Occipital lobe (tissue), 1 donor: ENCODE measurements at regions not wholly inside any gene's neighbourhood (a gene's known extent, or its start where the extent isn't known, plus 50 kb on each side); places are given as distances from the start of the nearest gene placed in this dataset.

Experiments
- DNase-seq: peaks from one replicate; lab custom pipeline; 2025; lab: John Stamatoyannopoulos, UW

- no peak for DNase-seq
Observed at GRCh38 chr1:163799190-163799805, 477.5 kb downstream of the NUF2 start.

GRCh38 chr1:163807331-163808049 is 485.7 kb downstream of the NUF2 start:
- DNase-seq: no peak

- DNase-seq: no peak
Observed at GRCh38 chr1:163813251-163813650, 491.5 kb downstream of the NUF2 start.

- DNase-seq: no peak
Observed at GRCh38 chr1:163820226-163820625, 498.5 kb downstream of the NUF2 start.

- DNase-seq: no peak
Observed at GRCh38 chr1:163820766-163821165, 499.0 kb downstream of the NUF2 start.

GRCh38 chr1:163821679-163822078 is 499.9 kb downstream of the NUF2 start:
- DNase-seq: no peak

GRCh38 chr1:163823017-163823416 is 501.3 kb downstream of the NUF2 start:
- no peak for DNase-seq

GRCh38 chr1:163824006-163824405 is 502.3 kb downstream of the NUF2 start:
- no peak for DNase-seq

- no peak for DNase-seq
Observed at GRCh38 chr1:163824490-163824889, 502.7 kb downstream of the NUF2 start.

GRCh38 chr1:163826500-163826899 is 504.7 kb downstream of the NUF2 start:
- no peak for DNase-seq

- no peak for DNase-seq
Observed at GRCh38 chr1:163834778-163835177, 513.0 kb downstream of the NUF2 start.

GRCh38 chr1:163836481-163836880 is 514.7 kb downstream of the NUF2 start:
- DNase-seq: no peak

GRCh38 chr1:163837206-163837605 is 515.5 kb downstream of the NUF2 start:
- DNase-seq: no peak

- no peak for DNase-seq
Observed at GRCh38 chr1:163842571-163842970, 520.8 kb downstream of the NUF2 start.

GRCh38 chr1:163844459-163844858 is 522.7 kb downstream of the NUF2 start:
- no peak for DNase-seq

GRCh38 chr1:163845279-163845678 is 523.5 kb downstream of the NUF2 start:
- DNase-seq: no peak

GRCh38 chr1:163863731-163864130 is 542.0 kb downstream of the NUF2 start:
- DNase-seq: no peak

GRCh38 chr1:163864207-163864606 is 542.5 kb downstream of the NUF2 start:
- no peak for DNase-seq

GRCh38 chr1:163866564-163866963 is 544.8 kb downstream of the NUF2 start:
- no peak for DNase-seq

GRCh38 chr1:163870666-163871065 is 548.9 kb downstream of the NUF2 start:
- DNase-seq: no peak

- DNase-seq: no peak
Observed at GRCh38 chr1:163872067-163872466, 550.3 kb downstream of the NUF2 start.

- DNase-seq: no peak
Observed at GRCh38 chr1:163874070-163874469, 552.3 kb downstream of the NUF2 start.

GRCh38 chr1:163875200-163875926 is 553.6 kb downstream of the NUF2 start:
- no peak for DNase-seq
